K562 (cell line): ENCODE measurements at regions not wholly inside any gene's neighbourhood (a gene's known extent, or its start where the extent isn't known, plus 50 kb on each side); places are given as distances from the start of the nearest gene placed in this dataset.

ENCODE experiments used
- ATAC-seq: fragments of 200-7000 bp; cut with Tn5 transposase; 3 replicates; pipeline ENCODE4 v1.9.1; 2020; ENCODE audit warnings: moderate library complexity
- BruUV-seq: library from RNA; stranded (reverse); fragments of 400-500 nt; replicated peaks from 2 replicates; lab custom pipeline; 2021; lab: Mats Ljungman, UMichigan
- CTCF ChIA-PET: fragments of 300-600 bp; formaldehyde crosslinking; extraction: SDS; loops from one replicate; lab custom pipeline; 2021; ENCODE audit warnings: low intra/inter-chr PET ratio; lab: Yijun Ruan, JAX
- POLR2A ChIA-PET: fragments of 300-600, 350-650 bp; sonication (Branson Sonifier 250); formaldehyde crosslinking; extraction: SDS; loops from one replicate; lab custom pipeline; 2021; ENCODE audit warnings: antibody characterized with exemption, inconsistent platforms; lab: Yijun Ruan, JAX
- DNase-seq, 4 experiments: peaks; one replicate each; pipeline versions ENCODE4 v3.0.0 to v3.0.0-alpha.2; 2011 to 2018; ENCODE audit warnings: low spot score in 3 of 4, mixed read lengths in 3 of 4; ENCODE audit errors: extremely low read depth in 1 of 4
- FAIRE-seq: peaks from 2 replicates; lab custom pipeline; 2011; peaks lifted over from hg19 to GRCh38; lab: Jason Lieb, UNC
- H2AFZ ChIP-seq: 2 replicates; pipeline ENCODE4 v1.6.0; 2011; ENCODE audit warnings: low read depth, low read length, control low read depth, inconsistent platforms
- H3K27ac ChIP-seq: fragments of 200-600 bp; 3 replicates; pipeline ENCODE4 v1.8.0; 2011; ENCODE audit warnings: low read depth, mild to moderate bottlenecking, control low read depth, inconsistent platforms, low read length, moderate library complexity, mixed read lengths; ENCODE audit errors: extremely low read depth
- H3K27me3 ChIP-seq, 2 experiments: fragments of 300-600 bp in 1 of 2; 2 replicates in 1 of 2; 3 replicates in 1 of 2; pipeline versions ENCODE4 v1.6.0 to v1.8.0; 2011; ENCODE audit warnings: inconsistent platforms in 2 of 2, low read length in 2 of 2, mild to moderate bottlenecking in 1 of 2, mixed read lengths in 1 of 2, moderate library complexity in 1 of 2; ENCODE audit not compliant: control insufficient read depth in 2 of 2, insufficient read depth in 2 of 2
- H3K36me3 ChIP-seq: fragments of 300-600 bp; 3 replicates; pipeline ENCODE4 v1.8.0; 2011; ENCODE audit warnings: mild to moderate bottlenecking, low read length, inconsistent platforms; ENCODE audit not compliant: control insufficient read depth, insufficient read depth
- H3K4me1 ChIP-seq, 2 experiments: fragments of 200-600 bp in 1 of 2; replicated peaks in 1 of 2; 2 replicates in 1 of 2; 3 replicates in 1 of 2; pipeline versions ENCODE4 v1.5.1 to v1.8.0; 2011; ENCODE audit warnings: inconsistent platforms in 2 of 2, low read length in 2 of 2, mild to moderate bottlenecking in 1 of 2, mixed read lengths in 1 of 2, moderate library complexity in 1 of 2; ENCODE audit not compliant: control insufficient read depth in 2 of 2, insufficient read depth in 2 of 2
- H3K4me2 ChIP-seq: 2 replicates; pipeline ENCODE4 v1.6.1; 2011; ENCODE audit warnings: low read length, control low read depth, inconsistent platforms, mixed read lengths; ENCODE audit not compliant: insufficient read depth
- H3K4me3 ChIP-seq: fragments of 200-600 bp; sonication (generic), shearing (Covaris generic); 2 replicates; pipeline ENCODE4 v1.5.1; 2016; ENCODE audit warnings: control low read depth, inconsistent platforms
- H3K79me2 ChIP-seq: fragments of 200-600 bp; 3 replicates; pipeline ENCODE4 v1.8.0; 2011; ENCODE audit warnings: low read length, inconsistent platforms; ENCODE audit not compliant: control insufficient read depth, insufficient read depth
- H3K9ac ChIP-seq, 2 experiments: 2 replicates each; pipeline versions ENCODE4 v1.6.0 to v1.6.1; 2011; ENCODE audit warnings: low read depth in 2 of 2, low read length in 2 of 2, control low read depth in 1 of 2, inconsistent platforms in 1 of 2, mild to moderate bottlenecking in 1 of 2, mixed read lengths in 1 of 2; ENCODE audit not compliant: insufficient read depth in 1 of 2
- H3K9me1 ChIP-seq: one replicate; pipeline ENCODE4 v1.6.0; 2011; ENCODE audit warnings: inconsistent platforms, mild to moderate bottlenecking, low read length, moderate library complexity; ENCODE audit not compliant: control insufficient read depth, insufficient read depth
- H3K9me3 ChIP-seq: replicated peaks from 2 replicates; pipeline ENCODE4 v1.5.1; 2011; ENCODE audit warnings: low read depth, low read length, inconsistent platforms; ENCODE audit not compliant: control insufficient read depth, insufficient read depth
- H4K20me1 ChIP-seq: replicated peaks from 2 replicates; pipeline ENCODE4 v1.6.1; 2011; ENCODE audit warnings: low read length, inconsistent platforms, mixed read lengths; ENCODE audit not compliant: control insufficient read depth, insufficient read depth
- CBX3 ChIP-seq, 2 experiments: IDR thresholded peaks; 1 replicate in 1 of 2; 2 replicates in 1 of 2; pipeline ENCODE4 v1.6.1; 2012; ENCODE audit warnings: inconsistent platforms in 2 of 2, low read length in 2 of 2, borderline replicate concordance in 1 of 2, control low read depth in 1 of 2
- GTF2E2 ChIP-seq: fragments of 200-800 bp; sonication (Bioruptor generic); IDR thresholded peaks from 2 replicates; pipeline ENCODE4 v1.6.1; 2016; ENCODE audit warnings: missing genetic modification characterization, missing compliant biosample characterization
- NONO ChIP-seq, 2 experiments: fragments of 200-400 bp in 1 of 2; fragments of 450-650 bp in 1 of 2; formaldehyde crosslinking in 1 of 2; IDR thresholded peaks; 2 replicates each; pipeline ENCODE4 v1.6.1; 2017; ENCODE audit warnings: low read depth in 2 of 2, mild to moderate bottlenecking in 2 of 2, moderate library complexity in 2 of 2, low read length in 1 of 2
- POLR2AphosphoS2 ChIP-seq: IDR thresholded peaks from 2 replicates; pipeline ENCODE4 v1.6.1; 2012; ENCODE audit warnings: low read length, improper control_type of control experiment
- POLR3A ChIP-seq: IDR thresholded peaks from 2 replicates; pipeline ENCODE4 v1.6.1; 2011; ENCODE audit warnings: borderline replicate concordance, mild to moderate bottlenecking, moderate library complexity; ENCODE audit not compliant: insufficient read length, insufficient read depth; ENCODE audit errors: extremely low read depth
- SMARCE1 ChIP-seq: fragments of 450-650 bp; IDR thresholded peaks from 2 replicates; pipeline ENCODE4 v1.7.1; 2016; ENCODE audit warnings: mild to moderate bottlenecking
- SNAPC5 ChIP-seq: fragments of 250-450 bp; sonication (Bioruptor Pico); IDR thresholded peaks from 2 replicates; pipeline ENCODE4 v1.8.0; 2021; ENCODE audit warnings: moderate library complexity, mild to moderate bottlenecking, inconsistent platforms
- STAG1 ChIP-seq: sonication (generic); formaldehyde crosslinking; IDR thresholded peaks from 2 replicates; pipeline ENCODE4 v1.5.0; 2020; ENCODE audit warnings: missing genetic modification reagents, borderline replicate concordance
- ZNF239 ChIP-seq: fragments of 250-450 bp; sonication (Bioruptor Pico); IDR thresholded peaks from 2 replicates; pipeline ENCODE4 v1.4.0; 2020; ENCODE audit warnings: mild to moderate bottlenecking
- ZNF699 ChIP-seq: fragments of 250-450 bp; sonication (Bioruptor Pico); IDR thresholded peaks from 2 replicates; pipeline ENCODE4 v1.8.0; 2021; ENCODE audit warnings: mild to moderate bottlenecking, moderate library complexity; ENCODE audit not compliant: insufficient replicate concordance
- ZNF785 ChIP-seq: fragments of 250-450 bp; sonication (Bioruptor Pico); IDR thresholded peaks from 2 replicates; pipeline ENCODE4 v1.4.0; 2020; ENCODE audit warnings: mild to moderate bottlenecking
- ZSCAN29 ChIP-seq: fragments of 450-650 bp; IDR thresholded peaks from 2 replicates; pipeline ENCODE4 v1.6.1; 2017
- WGBS: fragments of 100-300 bp; shearing (Covaris generic); methylation state at CpG from one replicate; pipeline ENCODE4 v1.1.6; 2016; ENCODE audit warnings: low coverage, mixed read lengths; ENCODE audit not compliant: insufficient coverage; ENCODE audit errors: missing lambda C conversion rate; 5-methylcytosine and 5-hydroxymethylcytosine counted together
- in situ Hi-C: fragments of 300-500 bp; cut with MboI; formaldehyde crosslinking; loops from 4 replicates; pipeline ENCODE4 v1.15.0; 2018; ENCODE audit warnings: inconsistent platforms, mixed read lengths
- intact Hi-C: fragments of 100-400 bp; cut with micrococcal nuclease; formaldehyde crosslinking; loops from 2 replicates; pipeline ENCODE4 v1.14.2; 2022
- TF ChIP-seq, protein P1 (sequence below): sonication (generic); formaldehyde crosslinking; IDR thresholded peaks from 2 replicates; pipeline ENCODE4 v1.8.0; 2022; ENCODE audit warnings: missing genetic modification reagents, mild to moderate bottlenecking, borderline replicate concordance
- TF ChIP-seq, protein P2 (sequence below): fragments of 250-450 bp; sonication (Bioruptor Pico); IDR thresholded peaks from 2 replicates; pipeline ENCODE4 v1.5.0; 2020; ENCODE audit warnings: mild to moderate bottlenecking
- TF ChIP-seq, protein P3 (sequence below), 2 experiments: IDR thresholded peaks; 2 replicates each; pipeline ENCODE4 v1.6.1; 2011; ENCODE audit warnings: borderline replicate concordance in 1 of 2, control low read depth in 1 of 2, low read depth in 1 of 2, low read length in 1 of 2, mild to moderate bottlenecking in 1 of 2, mixed read lengths in 1 of 2, moderate library complexity in 1 of 2; ENCODE audit not compliant: insufficient read depth in 1 of 2, insufficient read length in 1 of 2, poor library complexity in 1 of 2, severe bottlenecking in 1 of 2; ENCODE audit errors: extremely low read depth in 1 of 2

DNA sequence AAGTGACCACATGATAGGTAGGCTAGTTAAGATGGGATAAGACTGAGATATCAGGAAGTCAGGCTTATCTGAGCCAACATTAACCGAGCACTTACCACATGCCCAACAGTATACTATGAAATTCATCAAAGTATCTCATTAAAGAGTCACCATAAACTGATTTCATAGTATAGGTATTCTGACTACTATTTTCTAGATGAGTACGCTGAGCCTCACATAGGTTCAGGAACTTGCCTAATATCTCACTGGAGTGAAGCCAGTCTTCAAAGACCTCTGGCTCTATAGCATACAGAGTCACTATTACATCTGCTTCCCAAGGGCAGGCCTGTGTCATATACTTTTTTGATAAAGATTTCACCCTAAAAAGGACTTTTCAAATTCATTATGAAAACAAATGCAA lies 115.6 kb upstream of the NGF start (continued):
- TF ChIP-seq GTF2E2 (tag), result no peak
- TF ChIP-seq POLR3A, result no peak
- no peak for TF ChIP-seq POLR2AphosphoS2
- TF ChIP-seq ZNF785, result no peak
- TF ChIP-seq, protein P1, sequence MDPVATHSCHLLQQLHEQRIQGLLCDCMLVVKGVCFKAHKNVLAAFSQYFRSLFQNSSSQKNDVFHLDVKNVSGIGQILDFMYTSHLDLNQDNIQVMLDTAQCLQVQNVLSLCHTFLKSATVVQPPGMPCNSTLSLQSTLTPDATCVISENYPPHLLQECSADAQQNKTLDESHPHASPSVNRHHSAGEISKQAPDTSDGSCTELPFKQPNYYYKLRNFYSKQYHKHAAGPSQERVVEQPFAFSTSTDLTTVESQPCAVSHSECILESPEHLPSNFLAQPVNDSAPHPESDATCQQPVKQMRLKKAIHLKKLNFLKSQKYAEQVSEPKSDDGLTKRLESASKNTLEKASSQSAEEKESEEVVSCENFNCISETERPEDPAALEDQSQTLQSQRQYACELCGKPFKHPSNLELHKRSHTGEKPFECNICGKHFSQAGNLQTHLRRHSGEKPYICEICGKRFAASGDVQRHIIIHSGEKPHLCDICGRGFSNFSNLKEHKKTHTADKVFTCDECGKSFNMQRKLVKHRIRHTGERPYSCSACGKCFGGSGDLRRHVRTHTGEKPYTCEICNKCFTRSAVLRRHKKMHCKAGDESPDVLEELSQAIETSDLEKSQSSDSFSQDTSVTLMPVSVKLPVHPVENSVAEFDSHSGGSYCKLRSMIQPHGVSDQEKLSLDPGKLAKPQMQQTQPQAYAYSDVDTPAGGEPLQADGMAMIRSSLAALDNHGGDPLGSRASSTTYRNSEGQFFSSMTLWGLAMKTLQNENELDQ (CRISPR knock-in tag), result no peak
- no peak for TF ChIP-seq SMARCE1

DNA sequence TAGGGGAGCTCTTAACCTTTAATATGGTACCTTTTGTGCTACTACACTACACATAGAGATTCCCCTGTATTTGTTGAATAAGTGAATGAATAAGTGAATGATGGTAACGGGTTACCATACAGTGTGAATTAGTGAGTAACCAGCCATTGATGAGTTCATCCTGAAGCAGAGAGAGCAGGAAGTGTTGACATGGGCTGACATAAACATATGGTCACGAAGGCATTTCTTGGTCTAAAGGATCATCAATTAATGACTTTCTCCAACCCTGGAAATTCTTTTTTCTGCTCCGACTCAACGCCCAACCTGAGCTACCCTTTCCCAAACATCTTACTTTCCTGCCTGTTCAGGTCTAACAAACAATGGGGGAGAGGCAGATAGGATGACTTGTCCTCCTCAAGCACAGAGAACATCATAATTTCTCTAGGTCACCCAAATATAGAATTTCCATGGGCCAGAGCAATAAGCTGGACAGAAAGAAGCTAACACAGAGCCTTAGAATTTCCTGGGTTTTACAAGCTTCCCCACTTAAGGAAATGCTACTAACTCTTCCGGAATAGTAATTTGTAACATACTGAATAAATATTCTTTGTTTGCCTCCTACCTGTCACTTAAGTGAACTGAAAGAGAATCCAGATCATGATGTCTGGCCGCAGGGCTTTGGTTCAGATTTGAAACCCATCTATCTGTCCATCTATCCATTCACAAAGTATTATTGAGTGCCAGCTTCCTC lies 114.7 kb upstream of the NGF start:
- 0% methylated on average over 6 of the region's 6 CpGs for WGBS
- Histone ChIP-seq H3K27ac (no peak overlapping the region), H3K36me3 (no peaks in the 10 kb centered on the region), H4K20me1 (no peaks in the 10 kb centered on the region), H3K9me1 (no peaks in the 10 kb centered on the region), H3K79me2 (no peaks in the 10 kb centered on the region), H3K27me3 (peaks cover 0 to 19% of the 10 kb centered on the region in 2 experiments; a peak in 2 of 5 replicates), H3K4me1 (no peaks in the 10 kb centered on the region), H3K9me3 (no peaks in the 10 kb centered on the region), H2AFZ (no peak overlapping the region), H3K9ac (no peak overlapping the region), H3K4me2 (no peak overlapping the region), H3K4me3 (no peak overlapping the region)
- ATAC-seq, result no peak
- intact Hi-C loops (no loop called here), in situ Hi-C loops (no loop called here)
- BruUV-seq, result no TSS peak
- no peak for FAIRE-seq
- no peak for DNase-seq
- POLR2A ChIA-PET, result interaction anchor here (1.0 to 1.2 kb wide), 2 partner anchors 22 to 26 kb away, joined by 3 read pairs; no protein-coding TSS in a partner anchor
- CTCF ChIA-PET, result no interaction called here
- TF ChIP-seq NONO (IDR thresholded peaks at IDR 0.05; ENCODE audit: low read depth in 2 of 2, low read length in 1 of 2), result no peak
- no peak for TF ChIP-seq ZNF699 (CRISPR knock-in tag)
- TF ChIP-seq STAG1, result no peak
- no peak for TF ChIP-seq SNAPC5 (CRISPR knock-in tag)
- no peak for TF ChIP-seq ZNF239 (CRISPR knock-in tag)
- no peak for TF ChIP-seq CBX3 (IDR thresholded peaks at IDR 0.05; ENCODE audit: borderline replicate concordance in 1 of 2, low read length in 2 of 2)
- TF ChIP-seq, protein P2, sequence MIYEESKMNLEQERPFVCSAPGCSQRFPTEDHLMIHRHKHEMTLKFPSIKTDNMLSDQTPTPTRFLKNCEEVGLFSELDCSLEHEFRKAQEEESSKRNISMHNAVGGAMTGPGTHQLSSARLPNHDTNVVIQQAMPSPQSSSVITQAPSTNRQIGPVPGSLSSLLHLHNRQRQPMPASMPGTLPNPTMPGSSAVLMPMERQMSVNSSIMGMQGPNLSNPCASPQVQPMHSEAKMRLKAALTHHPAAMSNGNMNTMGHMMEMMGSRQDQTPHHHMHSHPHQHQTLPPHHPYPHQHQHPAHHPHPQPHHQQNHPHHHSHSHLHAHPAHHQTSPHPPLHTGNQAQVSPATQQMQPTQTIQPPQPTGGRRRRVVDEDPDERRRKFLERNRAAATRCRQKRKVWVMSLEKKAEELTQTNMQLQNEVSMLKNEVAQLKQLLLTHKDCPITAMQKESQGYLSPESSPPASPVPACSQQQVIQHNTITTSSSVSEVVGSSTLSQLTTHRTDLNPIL, result no peak
- TF ChIP-seq, protein P3, sequence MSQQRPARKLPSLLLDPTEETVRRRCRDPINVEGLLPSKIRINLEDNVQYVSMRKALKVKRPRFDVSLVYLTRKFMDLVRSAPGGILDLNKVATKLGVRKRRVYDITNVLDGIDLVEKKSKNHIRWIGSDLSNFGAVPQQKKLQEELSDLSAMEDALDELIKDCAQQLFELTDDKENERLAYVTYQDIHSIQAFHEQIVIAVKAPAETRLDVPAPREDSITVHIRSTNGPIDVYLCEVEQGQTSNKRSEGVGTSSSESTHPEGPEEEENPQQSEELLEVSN (IDR thresholded peaks at IDR 0.05; ENCODE audit: borderline replicate concordance in 1 of 2, extremely low read depth in 1 of 2, insufficient read depth in 1 of 2, insufficient read length in 1 of 2, low read depth in 1 of 2, low read length in 1 of 2, poor library complexity in 1 of 2, severe bottlenecking in 1 of 2), result no peak
- no peak for TF ChIP-seq ZSCAN29
